Common myeloid progenitor, CD34-positive (primary cell): ENCODE measurements at regions not wholly inside any gene's neighbourhood (a gene's known extent, or its start where the extent isn't known, plus 50 kb on each side); places are given as distances from the start of the nearest gene placed in this dataset.

Experiments used
- CTCF ChIA-PET: fragments of 350-600 bp; sonication (Branson Sonifier 250); formaldehyde crosslinking; loops from one replicate; lab custom pipeline; 2021; ENCODE audit warnings: antibody characterized with exemption; lab: Charles Lee
- POLR2A ChIA-PET: fragments of 350-600 bp; sonication (Branson Sonifier 250); formaldehyde crosslinking; loops from one replicate; lab custom pipeline; 2021; ENCODE audit warnings: antibody characterized with exemption; lab: Charles Lee
- DNase-seq, 3 donors: peaks; one replicate each; pipeline versions ENCODE4 v3.0.0 to v3.0.0-alpha.2; 2013
- H3K27ac ChIP-seq, 2 experiments: 1 replicate in 1 of 2; 2 replicates in 1 of 2; pipeline ENCODE4 v1.7.0; 2013; ENCODE audit warnings: inconsistent platforms in 2 of 2, low read length in 2 of 2, mild to moderate bottlenecking in 2 of 2, low read depth in 1 of 2, moderate library complexity in 1 of 2; ENCODE audit not compliant: severe bottlenecking in 2 of 2, insufficient read depth in 1 of 2, poor library complexity in 1 of 2
- H3K27me3 ChIP-seq, 5 experiments: replicated peaks in 2 of 5; 1 replicate in 3 of 5; 2 replicates in 2 of 5; pipeline versions ENCODE4 v1.6.1 to v1.7.0; 2013; ENCODE audit warnings: low read length in 4 of 5, mild to moderate bottlenecking in 2 of 5, moderate library complexity in 2 of 5, inconsistent platforms in 1 of 5; ENCODE audit not compliant: insufficient read depth in 5 of 5, control insufficient read depth in 4 of 5
- H3K36me3 ChIP-seq, 4 experiments: 1 replicate in 2 of 4; 2 replicates in 2 of 4; pipeline versions ENCODE4 v1.6.1 to v1.7.0; 2013; ENCODE audit warnings: low read length in 3 of 4, control low read depth in 1 of 4, mild to moderate bottlenecking in 1 of 4; ENCODE audit not compliant: control insufficient read depth in 4 of 4, insufficient read depth in 4 of 4
- H3K4me1 ChIP-seq, 4 experiments: 1 replicate in 3 of 4; 2 replicates in 1 of 4; pipeline versions ENCODE4 v1.6.1 to v1.7.1; 2013; ENCODE audit warnings: low read length in 3 of 4, mild to moderate bottlenecking in 3 of 4, control low read depth in 1 of 4, inconsistent platforms in 1 of 4, moderate library complexity in 1 of 4; ENCODE audit not compliant: control insufficient read depth in 4 of 4, insufficient read depth in 4 of 4; ENCODE audit errors: control extremely low read depth in 1 of 4
- H3K4me3 ChIP-seq, 7 experiments: 1 replicate in 4 of 7; 2 replicates in 3 of 7; pipeline versions ENCODE4 v1.5.1 to v1.7.0; 2013; ENCODE audit warnings: mild to moderate bottlenecking in 7 of 7, low read length in 6 of 7, moderate library complexity in 6 of 7, inconsistent platforms in 2 of 7, low read depth in 2 of 7, control low read depth in 1 of 7; ENCODE audit not compliant: insufficient read depth in 4 of 7, control insufficient read depth in 1 of 7; ENCODE audit errors: extremely low read depth in 1 of 7
- H3K9me3 ChIP-seq, 5 experiments: 1 replicate in 4 of 5; 2 replicates in 1 of 5; pipeline versions ENCODE4 v1.6.1 to v1.7.1; 2013; ENCODE audit warnings: low read length in 4 of 5, mild to moderate bottlenecking in 2 of 5, inconsistent platforms in 1 of 5, low read depth in 1 of 5, moderate library complexity in 1 of 5; ENCODE audit not compliant: control insufficient read depth in 4 of 5, insufficient read depth in 2 of 5; ENCODE audit errors: control extremely low read depth in 1 of 5
- WGBS: methylation state at CpG from one replicate; pipeline ENCODE4 v1.1.5; 2013; ENCODE audit not compliant: insufficient coverage; 5-methylcytosine and 5-hydroxymethylcytosine counted together

DNA sequence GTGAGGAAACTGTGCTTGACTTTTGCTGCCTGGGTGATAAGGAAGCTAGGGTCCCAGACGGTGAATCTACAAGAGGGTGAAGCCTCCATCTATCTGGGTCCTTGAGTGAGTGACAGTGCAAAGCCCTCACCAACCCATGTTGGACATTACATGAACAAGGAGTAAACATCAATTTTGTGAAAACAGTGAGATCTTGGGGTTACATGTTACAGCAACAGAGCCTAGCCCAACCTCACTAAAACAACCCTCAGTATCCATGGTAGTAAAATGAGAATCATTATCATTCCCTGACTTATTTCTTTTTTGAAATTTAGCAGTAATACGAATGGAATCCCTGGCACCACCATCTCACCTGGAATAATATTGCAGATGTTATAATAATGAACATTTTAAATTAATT, 103.4 kb downstream of the TSN start:
- no peaks in the 10 kb centered on the region for H3K9me3 ChIP-seq
- DNase-seq = no peak
- 100% methylated on average over 1 of the region's 2 CpGs for WGBS
- no peak overlapping the region for H3K27ac ChIP-seq
- ChIA-PET CTCF (no interaction called here), POLR2A (no interaction called here)
- no peaks in the 10 kb centered on the region for H3K36me3 ChIP-seq
- H3K4me3 ChIP-seq = no peak overlapping the region
- no peaks in the 10 kb centered on the region for H3K4me1 ChIP-seq
- peaks cover 0 to 3% (median 0%) of the 10 kb centered on the region in 5 experiments for H3K27me3 ChIP-seq

DNA sequence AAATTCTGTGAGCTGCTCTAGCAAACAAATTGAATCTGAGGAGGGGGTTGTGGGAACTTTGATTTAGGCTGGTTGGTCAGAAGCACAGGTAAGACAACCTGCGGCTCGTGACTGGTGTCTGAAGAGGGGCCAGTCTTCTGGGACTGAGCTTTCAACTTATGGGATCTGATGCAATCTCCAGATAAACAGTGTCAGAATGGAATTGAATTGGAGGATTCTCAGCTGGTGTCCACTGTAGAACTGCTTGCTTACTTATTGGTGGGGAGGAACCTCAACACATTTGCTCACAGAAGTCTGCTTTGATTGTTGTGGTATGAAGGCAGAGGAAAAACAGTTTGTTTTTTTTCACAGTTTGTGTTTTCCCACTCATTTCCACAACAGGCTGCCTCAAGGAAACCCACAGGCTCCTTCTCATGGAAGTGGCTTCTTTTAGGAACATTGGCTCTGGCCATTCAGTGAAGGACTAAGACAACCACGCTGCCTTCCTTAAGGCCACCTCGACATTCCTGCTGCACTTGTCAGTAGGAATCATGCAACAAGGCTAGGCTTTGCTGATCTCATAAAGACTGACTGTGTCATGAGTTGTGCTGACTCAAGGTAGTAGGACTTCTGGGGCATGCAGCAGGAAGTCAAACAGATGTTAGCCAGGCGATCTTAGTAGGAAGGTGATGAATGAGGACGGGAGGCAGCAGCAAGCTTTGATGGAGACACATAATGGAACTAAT, 104.7 kb downstream of the TSN start:
- CTCF ChIA-PET = no interaction called here
- H3K27ac ChIP-seq = no peak overlapping the region
- no peak for DNase-seq
- no peaks in the 10 kb centered on the region for H3K36me3 ChIP-seq
- H3K4me1 ChIP-seq = no peaks in the 10 kb centered on the region
- WGBS = 84% methylated on average over 4 of the region's 6 CpGs
- H3K4me3 ChIP-seq = no peak overlapping the region
- no peaks in the 10 kb centered on the region for H3K9me3 ChIP-seq
- peaks cover 0 to 3% (median 0%) of the 10 kb centered on the region in 5 experiments for H3K27me3 ChIP-seq
- POLR2A ChIA-PET = no interaction called here

GRCh38 chr2:121860758-121861227, 105.3 kb downstream of the TSN start:
- CTCF ChIA-PET = no interaction called here
- H3K9me3 ChIP-seq = no peaks in the 10 kb centered on the region
- H3K27me3 ChIP-seq = peaks cover 0 to 3% (median 0%) of the 10 kb centered on the region in 5 experiments
- H3K4me3 ChIP-seq = no peak overlapping the region
- no peak overlapping the region for H3K27ac ChIP-seq
- no peak for DNase-seq
- H3K36me3 ChIP-seq = no peaks in the 10 kb centered on the region
- H3K4me1 ChIP-seq = no peaks in the 10 kb centered on the region
- WGBS = 100% methylated on average over 1 of the region's 3 CpGs
- POLR2A ChIA-PET = no interaction called here

- H3K27me3 ChIP-seq = peaks cover 0 to 3% (median 0%) of the 10 kb centered on the region in 5 experiments
- no peaks in the 10 kb centered on the region for H3K36me3 ChIP-seq
- ChIA-PET CTCF (no interaction called here), POLR2A (no interaction called here)
- no peak overlapping the region for H3K27ac ChIP-seq
- H3K4me3 ChIP-seq = no peak overlapping the region
- no peak for DNase-seq
- H3K9me3 ChIP-seq = no peaks in the 10 kb centered on the region
- 100% methylated on average over 2 of the region's 4 CpGs for WGBS
- H3K4me1 ChIP-seq = no peaks in the 10 kb centered on the region
Measured at GRCh38 chr2:121862286-121862685, 106.8 kb downstream of the TSN start.

- Histone ChIP-seq H3K4me1 (no peaks in the 10 kb centered on the region), H3K27ac (no peak overlapping the region), H3K27me3 (peaks cover 0 to 2% (median 0%) of the 10 kb centered on the region in 5 experiments), H3K4me3 (no peak overlapping the region), H3K36me3 (no peaks in the 10 kb centered on the region), H3K9me3 (no peaks in the 10 kb centered on the region)
- ChIA-PET POLR2A (no interaction called here), CTCF (no interaction called here)
- no peak for DNase-seq
- WGBS = no CpG with 5 or more reads among the region's 2 CpGs
Measured at GRCh38 chr2:121865914-121866313, 110.5 kb downstream of the TSN start.

- peaks cover 0 to 2% (median 0%) of the 10 kb centered on the region in 5 experiments for H3K27me3 ChIP-seq
- no peaks in the 10 kb centered on the region for H3K36me3 ChIP-seq
- H3K9me3 ChIP-seq = no peaks in the 10 kb centered on the region
- 100% methylated on average over 4 of the region's 6 CpGs for WGBS
- ChIA-PET POLR2A (no interaction called here), CTCF (no interaction called here)
- H3K27ac ChIP-seq = no peak overlapping the region
- H3K4me3 ChIP-seq = no peak overlapping the region
- no peak for DNase-seq
- H3K4me1 ChIP-seq = no peaks in the 10 kb centered on the region
Measured at GRCh38 chr2:121866789-121867188, 111.3 kb downstream of the TSN start.

GRCh38 chr2:121868652-121869051, 113.2 kb downstream of the TSN start:
- WGBS = 100% methylated on average over 1 of the region's 1 CpG
- ChIA-PET CTCF (no interaction called here), POLR2A (no interaction called here)
- Histone ChIP-seq H3K27me3 (peaks cover 0 to 2% (median 0%) of the 10 kb centered on the region in 5 experiments), H3K4me3 (no peak overlapping the region), H3K4me1 (no peaks in the 10 kb centered on the region), H3K27ac (no peak overlapping the region), H3K36me3 (no peaks in the 10 kb centered on the region), H3K9me3 (no peaks in the 10 kb centered on the region)
- no peak for DNase-seq
